ENCODE measurements at regions not wholly inside any gene's neighbourhood (a gene's known extent, or its start where the extent isn't known, plus 50 kb on each side); places are given as distances from the start of the nearest gene placed in this dataset.

DNA sequence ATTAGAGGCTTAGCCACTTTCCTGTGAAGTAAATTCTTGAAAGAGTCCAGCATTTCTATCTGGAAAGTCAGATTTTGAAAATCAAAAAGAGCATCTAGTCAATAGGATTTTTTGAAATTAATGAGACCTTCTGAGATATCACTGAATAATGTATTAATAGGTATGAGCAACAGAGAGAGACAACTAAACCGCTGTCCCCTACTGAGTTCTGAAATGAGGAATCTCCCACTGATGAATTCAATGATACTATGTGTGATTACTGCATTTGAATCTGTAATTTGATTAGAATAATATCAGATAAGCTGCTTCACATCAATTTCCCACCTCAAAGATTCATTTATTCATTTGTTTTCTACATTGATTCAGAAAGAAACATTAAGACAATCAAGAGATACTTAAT lies 252.8 kb downstream of the TMX3 start:
- WGBS, 2 experiments (ENCODE audit: extremely low coverage in 1 of 2, insufficient coverage in 1 of 2, insufficient read length in 1 of 2, insufficient replicate concordance in 2 of 2, low coverage in 1 of 2, low lambda C conversion rate in 2 of 2, missing lambda C conversion rate in 1 of 2), result 93% methylated on average over 1 of the region's 1 CpG; no CpG with 5 or more reads in 1 of the 2 experiments
- H3K9me3 ChIP-seq (ENCODE audit: insufficient read depth in 2 of 2, low read depth in 1 of 2, low read length in 1 of 2), result no peaks in the 10 kb centered on the region
- no peaks in the 10 kb centered on the region for H3K36me3 ChIP-seq (ENCODE audit: control insufficient read depth in 2 of 4, insufficient read depth in 4 of 4, low read length in 3 of 4)
- no peak overlapping the region for H3K23ac ChIP-seq (ENCODE audit: insufficient read length)
- H2BK12ac ChIP-seq (ENCODE audit: low read depth, low read length), result no peak overlapping the region
- no peak overlapping the region for H3K4me2 ChIP-seq (ENCODE audit: insufficient read depth in 1 of 2, low read depth in 2 of 2, low read length in 2 of 2)
- H3K4me1 ChIP-seq (replicated peaks in 1 of 4; ENCODE audit: control insufficient read depth in 3 of 4, insufficient read depth in 4 of 4, low read length in 3 of 4), result no peaks in the 10 kb centered on the region
- CTCF ChIA-PET (ENCODE audit: partially characterized antibody), result no interaction called here
- TF ChIP-seq SIX5 (IDR thresholded peaks at IDR 0.05; ENCODE audit: low read depth, low read length), result no peak
- no peaks in the 10 kb centered on the region for H3K79me1 ChIP-seq (ENCODE audit: low read depth, low read length)
- H3K18ac ChIP-seq (ENCODE audit: extremely low read depth, low read length), result no peak overlapping the region
- H4K5ac ChIP-seq (ENCODE audit: insufficient read length, low read depth, low read length), result no peak overlapping the region
- H3K9ac ChIP-seq (replicated peaks in 1 of 4; ENCODE audit: extremely low read depth in 1 of 4, low read depth in 3 of 4, low read length in 3 of 4), result no peak overlapping the region
- POLR2A ChIA-PET (ENCODE audit: partially characterized antibody), result no interaction called here
- no peaks in the 10 kb centered on the region for H3K79me2 ChIP-seq (ENCODE audit: control insufficient read depth in 1 of 2, insufficient read depth in 2 of 2, low read length in 2 of 2)
- H3K4me3 ChIP-seq (ENCODE audit: extremely low read depth in 1 of 4, insufficient read depth in 2 of 4, low read depth in 3 of 4, low read length in 4 of 4), result no peak overlapping the region
- no peak overlapping the region for H2BK20ac ChIP-seq (ENCODE audit: low read length)
- no peak for FAIRE-seq
- no peak overlapping the region for H2AFZ ChIP-seq (ENCODE audit: low read length)
- H3K27me3 ChIP-seq (replicated peaks in 1 of 4; ENCODE audit: control insufficient read depth in 3 of 4, extremely low read depth in 1 of 4, insufficient read depth in 3 of 4, low read length in 3 of 4), result no peaks in the 10 kb centered on the region
- H3K23me2 ChIP-seq (ENCODE audit: low read depth, low read length), result no peaks in the 10 kb centered on the region
- H2BK120ac ChIP-seq (replicated peaks; ENCODE audit: low read depth, low read length), result no peak overlapping the region
- H3K14ac ChIP-seq (ENCODE audit: insufficient read length), result no peak overlapping the region
- H4K91ac ChIP-seq (replicated peaks; ENCODE audit: insufficient read length, low read length), result no peak overlapping the region
- H3K4ac ChIP-seq (replicated peaks; ENCODE audit: insufficient read length, low read depth, low read length), result no peak overlapping the region
- no peak overlapping the region for H3K27ac ChIP-seq (ENCODE audit: low read depth, low read length)
- no peak for DNase-seq (ENCODE audit: low read depth in 1 of 2, low spot score in 2 of 2)
- H2BK15ac ChIP-seq (ENCODE audit: low read length), result no peak overlapping the region
- H4K8ac ChIP-seq (ENCODE audit: extremely low read depth, insufficient read depth, low read length), result no peak overlapping the region
- no peaks in the 10 kb centered on the region for H4K20me1 ChIP-seq (replicated peaks in 1 of 2; ENCODE audit: control insufficient read depth in 1 of 2, insufficient read depth in 2 of 2, low read length in 2 of 2)
- H3K56ac ChIP-seq (replicated peaks; ENCODE audit: insufficient read length, low read depth, low read length), result no peak overlapping the region
- H2AK5ac ChIP-seq (ENCODE audit: low read depth, low read length), result no peak overlapping the region
- no peak overlapping the region for H2BK5ac ChIP-seq (ENCODE audit: low read depth, low read length)
